GM21786 (cell line): ENCODE measurements at regions not wholly inside any gene's neighbourhood (a gene's known extent, or its start where the extent isn't known, plus 50 kb on each side); places are given as distances from the start of the nearest gene placed in this dataset.
A peak's percentile ranks its signal among the peaks of the same experiment; 100 is the strongest.

ENCODE experiments used
- ATAC-seq: cut with Tn5 transposase; IDR thresholded peaks from one replicate; pipeline ENCODE4 v1.9.1; 2021; ENCODE audit not compliant: unreplicated experiment

DNA sequence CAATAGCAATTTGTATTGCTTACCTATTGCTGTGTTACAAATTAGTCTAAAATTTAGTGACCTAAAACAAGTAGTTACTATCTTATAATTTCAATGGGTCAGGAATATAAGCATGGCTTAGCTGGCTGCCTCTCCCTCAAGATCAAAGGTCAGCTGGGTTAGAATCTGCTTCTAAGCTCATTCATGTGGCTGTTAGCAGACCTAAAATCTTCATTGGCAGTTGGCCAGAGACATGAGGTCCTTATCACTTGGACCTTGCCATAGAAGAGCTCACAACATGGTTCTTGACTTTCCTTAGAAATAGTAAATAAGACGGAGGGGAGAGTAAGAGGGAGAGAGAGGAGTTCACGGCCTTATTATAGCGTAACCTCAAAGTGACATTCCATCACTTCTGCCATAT is 468.0 kb downstream of the HTR7 start:
- no peak for ATAC-seq

DNA sequence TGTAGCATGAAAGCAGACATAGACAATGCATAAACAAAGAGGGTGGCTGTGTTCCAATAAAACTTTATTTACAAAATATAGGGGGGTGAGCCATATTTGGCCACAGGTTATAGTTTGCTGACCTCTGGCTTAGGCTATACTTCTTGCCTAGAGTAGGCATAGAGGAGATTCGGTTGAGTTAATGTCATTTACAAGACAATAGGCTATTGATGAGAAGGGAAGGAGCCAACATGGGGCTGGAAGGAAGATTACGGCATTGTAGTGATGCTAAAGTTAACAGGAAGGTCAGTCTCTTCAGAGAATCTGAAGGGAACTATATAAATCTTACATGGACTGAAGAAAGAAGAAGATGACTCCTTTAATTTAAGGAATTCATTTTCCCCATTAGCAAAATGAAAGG is 463.5 kb downstream of the HTR7 start:
- no peak for ATAC-seq

DNA sequence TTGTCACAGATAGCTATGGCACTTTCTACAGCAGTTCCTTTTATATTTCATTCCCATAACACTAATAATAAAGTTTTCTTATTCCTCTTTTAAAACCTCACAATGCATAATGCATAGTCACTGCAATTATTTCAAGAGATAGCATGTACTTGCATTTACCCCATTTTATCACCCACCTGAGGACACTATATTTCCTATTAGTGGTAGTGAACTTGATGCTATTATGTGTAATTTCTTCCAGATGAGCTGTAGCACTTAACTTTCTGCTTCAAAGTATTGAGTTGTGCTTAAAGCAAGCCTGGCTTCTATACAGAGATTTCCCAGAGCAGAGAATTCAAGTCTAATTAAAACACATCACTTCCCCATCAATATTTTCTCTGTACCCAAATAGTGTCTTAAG is 461.1 kb downstream of the HTR7 start:
- no peak for ATAC-seq

DNA sequence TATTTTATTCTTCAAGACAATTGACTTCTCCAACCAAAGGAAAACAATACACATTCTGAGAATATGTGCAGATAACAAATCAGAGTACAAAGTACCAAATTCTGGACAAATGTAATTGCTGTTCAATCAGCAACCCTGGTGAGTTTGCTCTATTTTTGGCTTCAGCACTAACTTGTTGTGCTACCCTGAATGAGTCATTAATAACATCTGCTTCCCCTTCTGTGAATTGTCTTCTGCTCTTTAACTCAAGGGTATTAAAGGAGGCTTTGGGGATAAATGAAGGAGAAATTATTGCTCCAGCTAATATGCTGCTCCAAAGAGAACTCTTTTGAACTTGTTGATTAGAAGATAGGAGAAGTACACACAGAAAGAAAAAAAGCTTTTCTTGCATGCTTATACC is 459.3 kb downstream of the HTR7 start:
- ATAC-seq: no peak

DNA sequence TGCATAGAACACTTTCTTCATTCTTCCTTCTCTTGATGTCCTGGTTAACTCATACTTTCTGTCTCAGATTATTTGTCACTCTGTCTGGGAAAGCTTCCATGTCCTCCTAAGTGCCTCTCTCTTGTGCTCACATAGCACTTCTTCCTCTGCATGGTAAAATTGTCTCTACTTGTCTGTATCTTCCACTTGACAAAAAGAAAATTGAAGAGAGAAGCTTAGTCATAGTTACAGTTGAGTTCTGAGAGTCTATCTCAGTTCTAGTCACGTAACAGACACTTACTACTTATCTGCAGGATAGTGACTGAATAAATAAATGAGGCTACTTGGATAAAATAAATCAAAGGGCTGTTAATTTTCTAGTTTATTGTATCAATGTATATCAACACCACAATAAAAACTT is 458.1 kb downstream of the HTR7 start:
- ATAC-seq: no peak

DNA sequence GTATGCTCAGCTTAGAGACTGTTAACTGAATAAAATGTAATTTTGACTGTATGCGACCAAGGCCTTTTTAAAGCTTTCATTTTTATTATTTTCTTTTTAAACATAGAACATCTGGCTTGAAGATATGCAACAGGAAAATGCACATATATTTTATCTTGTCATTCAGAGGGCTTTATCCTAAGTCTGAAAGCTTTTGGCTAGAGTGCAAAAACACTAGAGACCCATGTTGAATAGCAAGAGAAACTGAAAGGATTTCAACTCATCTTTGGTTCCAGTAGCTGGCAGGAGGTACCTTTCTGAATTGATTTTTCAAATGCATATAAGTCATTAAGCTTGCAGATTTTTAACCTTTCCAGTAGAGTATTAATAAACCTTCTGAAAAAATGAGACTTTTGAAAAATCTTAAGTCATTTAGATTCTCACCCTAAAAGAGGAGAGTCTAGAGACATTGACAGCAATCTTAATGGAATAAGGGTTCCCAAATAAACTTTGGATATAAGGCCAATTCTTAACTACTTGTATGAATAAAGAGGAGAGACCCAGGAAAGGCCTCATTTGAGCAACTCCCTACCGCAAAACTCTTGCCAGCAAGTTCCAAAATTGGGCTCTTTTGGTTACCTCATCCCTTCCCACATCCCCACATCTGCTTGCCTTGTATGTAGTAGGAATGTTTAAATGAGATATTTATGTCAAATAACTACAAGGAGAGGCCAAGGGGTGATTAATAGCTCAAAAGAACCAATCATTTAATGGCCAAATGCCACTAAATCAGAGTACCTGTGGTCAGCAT is 454.4 kb downstream of the HTR7 start:
- no peak for ATAC-seq

DNA sequence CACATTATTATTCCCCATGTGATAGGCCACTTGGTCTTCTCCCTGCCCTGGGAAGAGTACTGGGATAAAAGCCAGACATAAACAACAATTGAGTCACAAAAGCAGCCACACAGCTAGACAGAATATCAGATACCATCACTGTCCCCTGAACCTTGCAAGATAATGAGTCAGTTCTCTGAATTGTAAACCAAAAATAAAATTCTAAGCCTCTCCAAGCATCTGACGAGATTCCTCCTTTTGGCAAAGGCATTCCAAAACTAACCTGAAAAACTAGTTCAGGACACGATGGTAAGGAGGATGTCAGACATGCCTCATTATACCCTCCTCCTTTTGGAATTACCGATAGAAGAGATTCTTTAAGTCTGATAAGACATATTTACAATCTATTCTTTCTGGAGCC is 450.7 kb downstream of the HTR7 start:
- ATAC-seq: no peak

DNA sequence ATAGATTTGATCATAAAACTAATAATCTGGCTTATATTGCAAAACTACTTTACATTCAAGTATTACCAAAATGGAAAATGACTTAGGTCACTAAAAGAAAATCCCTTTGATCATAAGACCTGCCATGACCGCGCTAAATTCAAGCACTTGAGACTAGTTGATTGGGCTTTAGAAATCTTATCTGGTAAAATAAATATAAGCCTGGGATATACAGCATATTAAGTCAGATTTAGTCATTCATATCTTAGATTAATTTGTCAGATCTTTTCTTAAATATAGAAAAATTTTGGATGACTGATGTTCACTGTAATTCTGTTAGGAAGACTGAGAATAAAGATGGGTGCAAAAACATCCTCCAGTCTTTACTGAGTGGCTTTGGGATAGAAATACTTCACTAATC is 450.0 kb downstream of the HTR7 start:
- ATAC-seq: no peak

DNA sequence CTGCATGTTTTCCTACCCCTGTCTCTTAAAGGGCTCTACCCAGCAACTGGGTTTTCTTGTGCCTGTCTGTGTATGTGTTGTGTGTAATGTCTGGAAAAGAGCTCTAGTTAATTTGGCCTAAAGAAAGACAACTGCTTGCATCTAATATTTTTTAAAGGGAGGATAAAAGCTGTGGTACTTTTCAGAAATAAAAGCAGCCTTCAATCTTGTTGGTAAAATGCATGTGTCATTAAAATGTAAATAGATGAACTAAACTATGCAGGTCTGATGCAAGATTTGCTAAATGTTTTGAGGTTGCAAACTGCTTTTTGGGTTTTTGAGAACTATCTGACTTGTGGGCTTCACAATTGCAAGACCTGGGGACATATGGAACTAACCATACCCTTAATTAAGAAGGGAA is 445.3 kb downstream of the HTR7 start:
- ATAC-seq: no peak

DNA sequence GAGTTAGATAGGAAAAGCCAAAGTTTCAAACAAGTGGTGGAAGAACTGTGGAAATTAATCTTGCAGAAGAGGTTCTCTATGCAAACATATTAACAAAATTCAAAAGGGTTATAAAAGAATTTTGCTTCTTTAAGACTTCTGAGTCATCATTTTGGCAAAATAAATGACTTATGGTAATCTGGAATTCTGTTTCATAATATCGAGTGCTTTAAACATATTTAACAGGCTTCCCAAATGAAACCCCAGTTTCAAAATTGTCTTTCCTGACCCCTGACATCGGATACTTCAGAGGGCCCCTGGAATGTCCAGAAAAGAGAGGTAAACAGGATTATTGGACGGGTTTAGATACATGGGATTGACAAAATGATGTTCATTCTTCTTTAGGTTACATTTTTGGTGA is 444.6 kb downstream of the HTR7 start:
- ATAC-seq: no peak

DNA sequence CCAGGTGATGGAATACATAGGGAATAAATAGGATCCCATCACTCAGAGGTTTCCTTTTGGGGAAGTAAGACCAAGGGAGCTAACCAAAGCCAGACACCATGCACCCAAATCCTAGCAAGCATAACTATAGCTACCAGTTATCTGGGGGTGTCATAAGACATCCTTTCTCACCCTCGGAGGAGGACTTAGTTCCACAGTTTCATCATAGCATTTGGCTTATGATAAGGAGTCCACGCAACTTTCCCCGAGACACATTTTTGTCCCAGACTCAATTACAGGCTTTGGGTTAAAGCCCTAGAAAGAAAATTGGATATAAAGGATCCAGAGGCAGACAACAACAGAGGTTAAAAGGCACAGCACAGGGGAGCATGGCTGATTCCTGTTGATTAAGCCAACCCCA is 442.9 kb downstream of the HTR7 start:
- no peak for ATAC-seq

DNA sequence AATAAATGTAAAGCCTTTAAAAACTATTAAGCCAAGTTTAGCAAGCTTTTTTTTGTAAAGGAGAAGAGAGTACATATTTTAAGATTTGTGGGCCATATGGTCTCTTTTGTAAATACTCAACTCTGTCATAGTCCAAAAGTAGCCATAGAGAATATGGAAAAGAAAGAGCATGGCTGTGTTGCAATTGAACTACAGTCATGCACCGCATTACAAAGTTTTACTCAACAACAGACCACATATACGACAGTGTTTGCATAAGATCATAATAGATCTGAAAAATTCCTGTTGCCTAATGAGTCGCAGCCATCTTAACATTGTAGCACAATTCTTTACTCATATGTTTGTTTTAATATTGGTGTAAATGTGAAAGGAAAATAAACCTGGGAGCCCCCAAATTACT is 440.8 kb downstream of the HTR7 start:
- no peak for ATAC-seq

DNA sequence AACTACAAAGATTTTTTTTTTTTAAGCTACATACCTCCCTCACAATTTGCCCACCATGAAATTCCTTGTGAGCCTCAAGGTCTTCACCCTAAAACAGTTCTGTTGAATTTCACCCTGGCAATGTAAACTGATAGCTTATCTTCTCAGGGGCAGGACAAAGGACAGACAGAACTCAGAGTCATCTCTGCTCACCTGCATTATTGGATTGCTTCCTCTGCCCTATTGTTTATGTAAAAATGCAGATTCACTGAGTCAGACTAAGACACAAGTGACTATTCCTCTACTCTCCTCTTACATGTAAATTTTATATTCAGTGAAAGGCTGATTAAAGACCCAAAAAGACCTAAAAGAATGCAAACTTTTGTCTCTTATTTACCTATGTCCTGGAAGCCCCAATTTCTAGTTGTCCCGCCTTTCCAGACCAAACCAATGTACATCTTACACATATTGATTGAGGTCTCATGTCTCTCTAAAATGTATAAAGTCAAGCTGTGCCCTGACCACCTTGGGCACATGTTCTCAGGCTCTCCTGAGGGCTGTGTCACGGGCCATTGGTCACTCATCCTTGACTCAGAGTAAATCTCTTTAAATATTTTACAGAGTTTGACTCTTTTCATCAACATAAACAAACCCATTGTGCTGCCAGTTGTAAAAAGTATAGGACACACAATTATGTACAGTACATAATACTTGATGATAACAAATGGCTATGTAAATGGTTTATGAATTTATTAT is 440.2 kb downstream of the HTR7 start:
- no peak for ATAC-seq

DNA sequence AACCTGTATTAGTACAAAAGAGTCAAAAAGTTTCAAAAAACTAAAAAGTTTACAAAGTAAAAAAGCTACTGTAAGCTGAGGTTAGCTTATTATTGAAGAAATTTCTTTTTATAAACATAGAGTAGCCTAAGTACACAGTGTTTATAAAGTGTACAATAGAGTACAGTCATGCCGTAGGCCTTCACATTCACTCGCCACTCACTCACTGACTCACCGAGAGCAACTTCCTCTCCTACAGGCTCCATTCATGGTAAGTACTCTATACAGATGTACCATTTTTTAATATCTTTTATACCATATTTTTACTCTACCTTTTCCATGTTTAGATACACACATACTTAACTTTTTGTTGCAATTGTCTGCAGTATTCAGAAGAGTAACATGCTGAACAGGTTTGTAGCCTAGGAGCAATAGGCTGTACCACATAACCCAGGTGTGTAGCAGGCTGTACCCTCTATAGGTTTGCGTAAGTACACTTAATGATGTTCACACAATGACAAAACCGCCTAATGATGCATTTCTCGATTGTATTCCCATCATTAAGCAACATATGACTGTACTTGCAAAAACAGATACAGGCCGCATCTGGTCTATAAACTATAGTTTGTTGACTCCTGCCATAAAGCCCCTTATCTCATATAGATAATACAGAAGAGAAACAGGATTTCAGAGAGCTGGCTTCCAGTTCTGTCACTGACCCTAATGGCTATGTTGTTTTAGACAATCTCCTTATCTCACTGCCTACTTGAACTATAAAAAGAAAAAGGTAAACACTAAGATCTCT is 438.8 kb downstream of the HTR7 start:
- no peak for ATAC-seq

DNA sequence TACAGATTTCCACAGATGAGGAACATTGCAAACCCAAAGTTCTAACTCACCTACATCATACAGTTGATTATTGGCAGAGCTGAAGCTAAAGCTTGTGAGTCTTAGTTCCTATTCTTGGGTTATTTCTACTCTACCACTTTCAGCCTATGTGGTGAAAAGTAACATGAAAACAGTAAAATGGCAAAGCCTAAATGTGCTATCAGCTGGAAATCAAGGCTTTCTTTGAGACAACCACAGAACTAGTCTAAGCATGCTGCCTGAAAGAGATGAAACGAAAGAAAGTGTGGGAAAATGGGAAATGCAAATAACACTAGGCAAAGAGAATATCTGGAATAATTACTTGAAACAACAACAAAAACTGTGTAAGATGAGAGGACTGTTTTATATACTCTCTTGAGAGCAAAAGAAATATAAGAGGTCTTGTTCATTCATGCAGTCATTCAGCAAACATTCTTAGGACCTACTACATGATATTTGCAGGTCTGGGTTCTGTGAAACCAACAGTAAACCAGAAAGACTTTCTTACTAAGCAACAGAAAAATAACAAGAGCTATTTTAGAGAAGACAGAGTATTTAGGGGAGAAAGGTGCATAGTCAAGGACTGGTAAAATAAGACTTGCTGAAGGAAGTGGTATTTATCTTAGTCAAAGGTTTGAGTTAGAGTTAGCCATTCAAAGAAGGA is 437.1 kb downstream of the HTR7 start:
- ATAC-seq: peak; percentile 75

DNA sequence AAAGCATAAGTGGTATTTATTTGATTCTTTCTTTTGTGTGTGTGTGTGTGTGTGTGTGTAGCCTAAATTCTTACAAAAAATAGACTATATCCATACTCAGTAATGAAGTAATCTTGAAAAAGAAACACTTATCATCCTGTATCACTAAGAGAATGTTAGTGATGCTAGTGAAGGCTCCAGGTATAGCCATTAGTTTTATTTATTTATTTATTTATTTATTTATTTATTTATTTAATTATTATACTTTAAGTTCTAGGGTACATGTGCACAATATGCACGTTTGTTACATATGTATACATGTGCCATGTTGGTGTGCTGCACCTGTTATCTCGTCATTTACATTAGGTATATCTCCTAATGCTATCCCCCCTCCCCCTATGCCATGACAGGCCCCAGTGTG is 436.0 kb downstream of the HTR7 start:
- no peak for ATAC-seq

DNA sequence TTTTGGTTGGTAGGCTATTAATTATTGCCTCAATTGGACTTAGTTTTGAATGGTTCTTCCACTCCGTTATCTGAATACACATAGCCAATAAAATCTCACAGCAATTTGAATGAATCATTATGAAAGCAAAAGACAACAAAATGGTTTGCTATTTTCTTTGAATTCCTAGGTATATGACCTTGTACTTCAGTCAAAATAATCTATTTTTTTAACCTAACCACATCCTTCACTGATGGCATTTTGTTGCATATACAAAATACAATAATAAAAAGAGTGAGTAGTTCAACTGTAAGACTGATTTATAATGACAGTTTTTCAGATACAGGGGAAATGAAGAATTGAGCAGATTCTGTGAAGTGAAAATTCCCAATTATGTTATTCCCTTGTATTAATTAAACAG is 433.1 kb downstream of the HTR7 start:
- ATAC-seq: no peak

DNA sequence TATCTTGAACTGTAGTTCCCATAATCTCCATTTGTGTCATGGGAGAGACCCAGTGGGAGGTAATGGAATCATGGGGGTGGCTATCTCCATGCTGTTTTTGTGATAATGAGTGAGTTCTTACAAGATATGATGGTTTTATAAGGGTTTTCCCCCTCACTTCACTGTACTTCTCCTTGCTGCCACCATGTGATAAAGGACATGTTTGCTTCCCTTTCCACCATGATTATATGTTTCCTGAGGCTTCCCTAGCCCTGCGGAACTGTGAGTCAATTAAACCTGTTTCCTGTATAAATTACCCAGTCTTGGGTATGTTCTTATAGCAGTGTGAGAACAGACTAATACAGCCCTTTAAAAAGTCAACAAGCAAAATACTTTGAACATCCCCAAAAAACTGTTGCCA is 427.7 kb downstream of the HTR7 start:
- ATAC-seq: no peak

DNA sequence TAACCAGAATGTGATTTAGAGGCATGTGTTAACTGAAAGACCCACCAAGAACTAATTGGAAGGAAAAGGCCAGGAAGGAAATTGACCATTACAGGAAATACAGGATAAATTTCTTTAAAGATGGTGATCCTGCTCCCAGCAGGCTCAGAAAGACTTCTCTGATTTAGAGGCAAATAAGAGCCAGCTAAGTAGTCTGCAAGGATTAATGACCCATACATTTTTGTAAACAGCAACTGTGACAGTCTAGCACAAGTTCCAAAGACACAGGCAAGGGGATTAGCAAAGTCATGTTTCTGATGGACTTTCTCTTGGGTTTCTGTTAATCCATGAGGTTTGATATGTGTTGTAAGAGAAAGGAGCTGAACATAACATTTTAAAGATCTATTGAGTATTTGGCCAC is 425.0 kb downstream of the HTR7 start:
- ATAC-seq: no peak

DNA sequence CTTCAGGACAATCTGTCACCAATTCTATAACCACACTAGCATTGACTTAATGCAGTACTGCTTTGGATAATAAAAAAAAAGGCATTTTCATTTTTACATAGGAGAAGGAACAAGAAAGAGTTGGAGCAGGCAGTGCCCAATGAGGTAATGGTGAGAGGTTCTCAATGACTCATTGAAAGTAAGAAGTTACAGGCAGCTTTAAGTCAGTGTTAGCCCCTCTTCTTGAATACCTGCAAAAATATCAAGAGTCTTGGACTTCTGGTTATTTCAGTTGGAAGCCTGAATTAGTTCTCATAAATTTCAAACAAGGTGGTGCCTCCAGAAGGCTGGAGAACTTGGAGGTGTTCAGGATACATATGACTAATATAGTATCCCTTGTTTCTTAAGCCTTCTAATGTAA is 422.5 kb downstream of the HTR7 start:
- no peak for ATAC-seq

DNA sequence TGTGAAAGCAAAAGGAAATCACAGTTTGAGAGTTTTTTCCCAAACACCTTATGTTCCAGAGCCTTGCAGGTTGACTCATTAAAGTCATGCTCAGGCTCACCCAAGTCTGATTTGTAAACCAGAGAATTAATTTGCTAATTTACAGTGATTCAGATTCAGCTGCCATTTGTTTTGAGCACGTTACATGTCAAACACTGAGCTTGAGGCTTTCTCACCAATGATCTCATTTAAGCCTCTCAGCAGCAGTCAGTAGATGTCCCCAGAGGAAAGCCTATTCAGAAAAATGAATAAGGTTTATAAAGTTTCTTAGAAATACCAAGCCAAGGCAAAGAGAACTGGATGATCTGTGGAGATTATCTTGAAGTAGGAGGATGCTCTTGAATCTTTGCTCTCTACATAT is 420.4 kb downstream of the HTR7 start:
- no peak for ATAC-seq
